D341Med (cell line): ENCODE measurements at regions not wholly inside any gene's neighbourhood (a gene's known extent, or its start where the extent isn't known, plus 50 kb on each side); places are given as distances from the start of the nearest gene placed in this dataset.
"Not testable (repeated sequence)": the region's sequence is repeated elsewhere in the genome, so short reads cannot be mapped to it uniquely, and the experiment has no call there.

Experiments
- DNase-seq: peaks from one replicate; pipeline ENCODE4 v3.0.0; 2012; ENCODE audit warnings: low spot score

DNA sequence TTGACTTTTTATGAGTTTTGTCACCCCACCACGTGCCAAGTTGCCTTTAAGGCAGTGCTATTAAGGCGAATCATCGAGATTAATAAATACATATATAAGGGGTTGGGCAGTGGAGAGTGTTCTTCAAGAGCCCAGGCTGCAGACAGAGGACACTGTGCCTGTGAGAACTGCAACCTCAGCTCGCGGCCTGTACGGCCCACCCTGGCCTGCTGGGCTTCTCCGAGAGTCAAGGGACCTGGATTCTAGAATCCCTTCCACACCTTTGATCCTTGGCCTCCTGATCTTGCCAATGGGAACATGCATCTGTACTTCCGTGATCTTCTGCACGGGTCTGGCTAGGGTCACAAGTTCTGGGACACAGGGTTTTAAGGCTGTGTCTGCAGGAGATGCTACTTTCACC, 54.5 kb downstream of the IRX5 start:
- no peak for DNase-seq

DNA sequence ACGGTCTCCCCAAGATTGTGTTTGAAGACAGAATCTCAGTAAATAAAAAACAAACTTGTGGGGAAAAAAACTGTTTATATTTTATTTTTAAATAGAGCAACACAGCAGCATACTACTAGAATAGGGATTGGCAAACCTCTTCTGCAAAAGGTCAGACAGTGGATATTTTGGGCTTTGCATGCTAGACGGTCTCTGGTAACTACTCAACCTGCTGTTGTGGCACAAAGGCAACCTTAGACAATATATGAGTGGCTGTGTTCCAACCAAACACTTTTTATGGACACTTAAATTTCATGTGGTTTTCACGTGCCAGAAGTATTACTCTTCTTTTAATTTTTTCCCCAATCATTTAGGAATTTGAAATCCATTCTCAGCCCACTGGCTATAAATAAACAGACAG, 55.0 kb downstream of the IRX5 start:
- DNase-seq, result no peak

DNA sequence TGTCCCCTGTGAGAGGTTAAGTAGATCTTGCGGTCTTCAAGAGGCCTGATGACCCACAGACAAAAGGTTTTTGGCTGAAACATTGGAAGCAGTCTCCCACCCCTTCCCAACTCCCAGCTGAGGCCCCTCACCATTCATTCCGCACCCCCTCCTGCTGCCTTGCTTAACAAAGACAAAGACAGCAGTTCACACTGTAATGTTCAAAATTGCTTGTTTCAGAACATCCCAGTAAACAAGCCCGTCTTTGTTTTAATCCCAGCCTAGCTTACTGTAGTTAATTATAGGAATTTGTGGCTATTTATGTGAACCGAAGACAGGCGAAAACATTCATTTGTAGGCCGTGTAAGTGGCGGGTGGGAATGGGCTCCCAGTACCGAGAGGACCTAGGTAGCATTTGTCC, 55.7 kb downstream of the IRX5 start:
- DNase-seq, result no peak

DNA sequence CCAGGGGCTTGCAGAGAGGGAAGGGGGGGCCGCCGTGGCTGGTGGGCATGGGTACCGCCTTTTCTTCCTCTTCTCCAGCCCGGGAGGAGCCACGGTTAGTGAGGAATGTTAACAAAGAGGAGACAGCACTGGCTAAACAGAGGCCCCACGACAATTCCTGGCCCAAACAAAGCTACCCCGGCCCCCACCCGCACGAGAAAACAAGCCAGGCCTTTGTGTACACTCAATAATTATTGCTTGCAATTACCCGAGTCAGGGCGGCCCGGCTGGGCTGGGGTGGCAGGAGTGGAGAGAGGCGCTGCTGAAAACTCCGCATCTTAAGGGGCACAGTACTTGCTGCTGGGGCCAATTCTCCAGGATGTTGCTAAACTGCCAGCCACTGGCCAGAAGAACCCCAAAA, 56.4 kb downstream of the IRX5 start:
- DNase-seq, result no peak

DNA sequence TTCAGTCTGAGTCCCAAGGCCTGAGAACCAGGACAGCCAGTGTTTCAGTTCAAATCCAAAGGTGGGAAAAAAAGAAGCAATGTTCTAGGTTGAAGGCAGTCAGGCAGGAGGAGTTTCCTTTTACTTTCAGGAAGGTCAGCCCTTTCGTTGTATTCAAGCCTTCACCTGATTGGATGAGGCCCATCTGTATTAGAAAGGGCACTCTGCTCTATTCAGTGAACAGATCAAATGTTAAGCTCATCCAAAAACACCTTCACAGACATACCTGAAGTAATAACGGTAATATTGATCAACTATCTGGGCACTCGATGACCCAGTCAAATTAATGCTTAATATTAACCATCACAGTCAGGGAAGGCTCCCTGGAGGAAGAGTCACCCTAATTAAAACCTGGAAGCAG, 60.9 kb downstream of the IRX5 start:
- no peak for DNase-seq

DNA sequence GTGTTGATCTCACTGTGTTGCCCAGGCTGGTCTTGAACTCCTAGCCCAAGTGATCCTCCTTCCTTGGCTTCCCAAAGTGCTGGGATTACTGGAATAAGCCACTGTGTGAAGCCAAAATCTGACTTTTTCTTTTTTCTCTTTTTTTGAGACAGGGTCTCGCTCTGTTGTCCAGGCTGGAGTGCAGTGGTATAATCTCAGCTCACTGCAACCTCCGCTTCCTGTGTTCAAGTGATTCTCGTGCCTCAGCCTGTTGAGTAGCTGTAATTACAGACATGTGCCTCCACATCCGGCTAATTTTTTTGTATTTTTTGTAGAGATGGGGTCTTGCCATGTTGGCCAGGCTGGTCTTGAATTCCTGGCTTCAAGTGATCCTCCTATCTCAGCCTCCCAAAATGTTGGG, 61.3 kb downstream of the IRX5 start:
- not testable (repeated sequence) for DNase-seq

DNA sequence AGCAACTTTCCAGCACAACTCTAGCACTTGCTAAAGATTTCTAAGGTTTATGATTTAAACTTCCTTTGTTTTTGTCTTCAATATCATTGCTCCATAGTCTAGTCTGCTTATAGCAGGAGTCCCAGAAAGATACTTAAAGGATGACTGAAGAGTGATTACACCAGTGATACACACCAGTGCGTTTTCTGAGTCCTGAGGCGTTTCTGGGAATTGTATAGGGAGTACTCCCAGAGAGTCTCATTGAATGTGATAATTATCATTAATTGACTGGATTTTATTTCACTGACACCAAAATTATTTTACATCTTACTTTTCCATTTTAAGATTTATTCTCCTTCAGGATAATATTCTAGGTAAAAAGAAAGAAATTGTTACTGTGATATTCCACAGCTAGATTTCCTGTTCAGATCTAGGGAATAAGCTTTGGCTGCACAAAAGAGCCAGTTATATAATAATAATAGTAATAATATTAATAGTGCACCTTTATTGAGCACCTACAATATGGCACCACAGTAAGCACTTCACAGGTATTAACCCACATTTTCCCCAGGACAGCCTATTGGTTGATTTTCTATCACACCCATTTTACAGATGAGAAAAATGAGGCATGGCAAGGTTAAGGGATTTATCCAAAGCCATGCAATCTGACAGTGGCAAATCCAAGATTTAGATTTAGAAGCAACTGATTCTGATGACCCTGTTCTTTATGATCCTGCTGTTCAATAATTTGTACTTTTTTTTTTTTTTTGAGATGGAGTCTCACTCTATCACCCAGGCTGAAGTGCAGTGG, 62.6 kb downstream of the IRX5 start:
- DNase-seq, result no peak

DNA sequence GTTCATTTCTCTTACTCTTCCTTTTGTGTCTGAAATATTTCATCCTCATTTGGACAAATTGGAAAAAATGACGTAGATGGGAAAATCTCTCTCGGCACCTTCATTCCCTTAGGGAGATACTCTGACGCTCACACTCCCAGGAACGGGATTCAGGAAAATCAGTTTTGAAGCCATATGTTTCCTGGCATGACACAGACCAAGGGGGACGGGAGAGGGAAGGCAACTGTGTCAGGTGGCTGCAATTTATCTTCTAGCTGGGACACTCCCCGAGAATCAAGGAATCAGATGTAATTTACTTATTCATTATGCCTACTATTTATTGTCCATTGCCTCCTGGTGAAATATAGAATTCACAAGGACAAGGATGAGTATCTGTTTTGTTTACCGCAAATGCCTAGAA, 65.5 kb downstream of the IRX5 start:
- no peak for DNase-seq

DNA sequence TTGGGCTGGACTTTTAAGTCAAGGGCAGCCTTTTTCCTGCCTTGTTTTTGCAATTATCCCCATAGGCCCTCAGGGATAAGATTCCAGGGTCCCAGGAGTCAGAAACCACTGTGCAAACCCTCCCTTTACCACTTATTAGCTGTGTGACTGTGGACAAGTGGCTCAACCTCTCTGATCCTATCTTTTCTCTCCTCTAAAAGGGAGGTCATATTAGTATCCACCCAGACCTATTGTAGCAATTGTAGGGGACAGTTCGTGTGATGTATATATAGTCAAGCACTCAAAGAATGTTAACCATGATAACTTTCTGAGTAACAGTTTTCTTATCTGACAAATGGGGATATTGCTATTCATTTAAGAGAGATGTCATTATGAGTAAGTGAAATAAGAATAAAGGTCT, 68.2 kb downstream of the IRX5 start:
- no peak for DNase-seq

DNA sequence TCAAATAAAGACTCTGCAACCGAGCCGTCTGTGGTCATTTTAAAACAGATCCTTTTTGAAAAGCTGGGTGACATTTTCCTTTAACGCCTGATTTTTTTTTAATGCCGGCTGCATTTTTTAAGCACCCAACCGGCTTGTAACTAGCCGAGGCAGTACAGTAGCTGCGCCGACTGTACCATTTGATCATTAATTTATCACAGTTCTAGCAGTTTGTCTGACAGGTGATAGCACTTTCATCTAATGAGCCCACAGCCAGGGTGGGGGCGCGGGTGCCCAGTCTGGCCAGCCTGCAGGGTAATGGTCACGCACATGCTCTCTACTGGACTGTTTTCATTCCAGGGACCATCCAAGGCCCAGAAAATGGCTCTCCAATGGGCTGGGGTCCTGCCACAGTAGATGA, 68.8 kb downstream of the IRX5 start:
- no peak for DNase-seq

DNA sequence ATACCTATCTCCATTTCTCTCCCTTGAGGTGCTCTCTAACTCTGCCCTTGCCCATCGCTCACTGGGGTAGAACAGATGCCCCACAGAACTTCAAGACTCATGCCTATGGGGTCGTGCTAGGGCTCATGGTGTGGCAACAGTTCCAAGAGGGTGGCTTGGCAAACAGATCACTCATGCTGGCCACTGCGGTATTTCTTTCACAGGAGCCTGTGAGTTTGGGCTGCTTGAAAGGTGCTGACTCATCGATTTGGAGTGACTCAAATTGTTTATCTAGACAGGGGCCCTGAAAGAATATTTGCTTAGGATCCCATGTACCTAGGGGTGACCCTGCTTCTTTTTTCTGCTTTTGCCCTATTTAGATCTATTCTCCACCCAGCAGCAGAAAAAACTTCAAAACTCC, 69.9 kb downstream of the IRX5 start:
- DNase-seq, result no peak

DNA sequence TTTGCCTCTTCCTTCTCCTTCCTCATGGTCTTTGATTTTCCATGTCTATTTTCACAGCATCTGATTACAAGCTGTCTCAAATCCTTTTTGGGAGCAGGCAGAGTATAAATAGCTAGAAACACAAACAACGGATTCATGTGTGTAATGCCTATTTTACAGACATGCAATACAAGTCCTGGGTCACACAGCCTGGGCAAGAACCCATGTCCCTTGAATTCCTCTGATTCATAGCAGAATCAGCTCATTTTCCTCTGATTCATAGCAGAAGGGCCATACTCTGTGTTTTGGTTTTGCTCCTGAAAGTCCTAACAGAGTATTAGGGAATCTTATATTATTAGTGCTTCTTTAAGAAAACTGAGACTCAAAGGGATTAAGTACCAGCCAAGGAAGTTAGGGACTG, 71.3 kb downstream of the IRX5 start:
- no peak for DNase-seq

DNA sequence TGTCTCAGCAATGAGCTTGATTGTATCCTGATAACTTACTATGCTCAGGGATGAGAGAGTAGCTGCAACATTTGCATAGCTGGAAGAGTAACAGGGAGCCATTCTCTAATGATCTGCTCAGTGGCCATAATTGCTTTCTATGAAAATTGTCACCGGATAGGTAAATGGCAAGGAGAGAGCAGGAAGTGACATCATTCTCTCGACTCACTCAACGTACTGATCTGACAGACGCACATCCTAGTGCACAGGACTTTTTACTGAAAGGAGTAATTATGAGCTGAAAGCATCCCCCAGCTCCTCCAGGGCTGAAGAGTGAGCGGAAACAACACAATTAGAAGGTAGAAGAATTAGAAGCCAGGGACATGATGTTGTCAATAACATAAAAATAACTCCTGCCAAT, 71.8 kb downstream of the IRX5 start:
- no peak for DNase-seq

DNA sequence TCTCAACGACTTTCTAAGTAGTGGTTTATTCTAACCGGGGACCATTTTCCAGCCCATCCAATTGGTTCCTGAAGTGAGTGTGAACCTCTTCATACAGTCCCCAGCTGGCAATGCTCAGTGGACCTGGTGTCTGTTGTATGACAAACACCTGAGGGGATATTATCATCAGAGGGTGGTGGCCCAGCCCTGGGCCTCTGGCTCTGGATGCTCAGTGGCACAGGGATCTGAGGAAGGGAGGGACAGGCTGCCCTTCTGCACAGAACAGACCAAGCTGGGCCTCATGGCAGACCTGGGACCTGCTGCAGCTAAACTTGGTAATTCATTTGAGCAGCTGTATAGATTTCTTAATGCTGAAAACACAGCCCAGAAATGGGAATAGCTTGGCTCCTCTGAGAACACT, 72.6 kb downstream of the IRX5 start:
- no peak for DNase-seq

DNA sequence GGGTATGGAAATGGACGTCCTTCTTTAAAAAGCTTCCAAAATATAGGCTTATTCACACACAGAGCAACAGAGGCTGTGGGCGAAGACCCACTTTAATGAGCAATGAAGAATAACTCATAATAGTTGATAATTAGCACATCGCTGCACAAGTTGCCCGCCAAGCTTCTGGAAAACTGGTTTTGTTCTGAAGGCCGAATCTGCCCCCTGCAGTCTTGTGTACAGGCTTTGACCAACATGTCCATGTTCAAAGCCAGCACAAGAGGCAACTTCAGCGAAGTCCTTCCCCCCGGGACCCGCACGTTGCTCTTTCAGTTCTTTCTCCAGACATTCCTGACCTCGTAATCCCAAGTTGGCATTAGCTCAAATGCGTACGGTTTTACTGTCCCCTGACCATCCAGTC, 73.3 kb downstream of the IRX5 start:
- no peak for DNase-seq

DNA sequence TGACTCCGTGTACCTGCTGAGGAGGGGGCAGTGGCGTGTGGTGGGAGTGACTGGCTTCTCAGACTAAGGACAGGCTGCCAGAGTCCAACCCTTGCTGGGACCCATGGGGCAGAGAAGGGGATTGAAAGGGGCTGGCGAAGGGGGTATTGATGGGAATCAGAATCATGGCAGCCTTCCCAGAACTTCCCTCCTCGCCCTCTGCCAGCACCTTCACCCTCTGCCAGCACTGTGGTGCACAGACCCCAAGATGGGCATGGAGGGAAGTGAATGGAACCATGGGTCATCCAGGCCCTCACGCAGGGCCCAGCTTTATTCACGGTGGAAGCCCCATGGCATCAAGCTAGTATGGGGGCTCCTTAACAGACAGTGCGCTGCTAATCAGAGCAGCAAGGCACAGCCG, 76.8 kb downstream of the IRX5 start:
- DNase-seq, result no peak

DNA sequence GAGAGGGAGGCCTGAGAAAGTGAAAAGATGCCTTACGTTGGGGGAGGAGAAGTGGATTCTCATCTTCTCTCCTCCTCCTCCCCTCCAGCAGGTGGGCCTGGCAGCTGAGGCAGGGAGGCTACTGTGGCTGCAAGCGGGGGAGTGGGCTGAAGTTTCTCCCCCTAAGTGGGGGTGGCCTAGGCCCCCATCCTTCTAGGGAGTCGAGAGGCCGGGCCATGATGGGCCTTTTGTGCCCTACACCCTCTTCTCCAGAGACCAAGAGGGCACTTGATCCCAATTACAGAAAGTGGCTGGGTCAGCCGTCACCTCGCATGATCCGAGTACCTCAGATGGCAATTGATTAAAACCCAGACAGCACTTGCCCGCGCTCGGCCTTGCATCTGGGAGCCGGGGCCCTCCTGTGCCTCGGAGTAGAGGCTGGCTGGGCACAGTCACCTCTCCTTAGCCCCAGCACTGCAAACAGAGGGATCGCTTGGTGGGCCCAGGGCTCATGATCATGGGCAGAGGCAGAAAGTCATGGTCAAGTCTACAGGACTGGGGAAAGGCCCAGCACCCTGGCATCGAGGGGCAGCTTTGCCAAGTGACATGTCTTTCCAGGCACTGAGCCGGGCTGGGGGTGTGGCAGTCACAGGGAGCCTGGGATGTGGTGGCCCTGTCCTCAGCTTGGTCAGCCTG, 78.3 kb downstream of the IRX5 start:
- DNase-seq, result no peak

DNA sequence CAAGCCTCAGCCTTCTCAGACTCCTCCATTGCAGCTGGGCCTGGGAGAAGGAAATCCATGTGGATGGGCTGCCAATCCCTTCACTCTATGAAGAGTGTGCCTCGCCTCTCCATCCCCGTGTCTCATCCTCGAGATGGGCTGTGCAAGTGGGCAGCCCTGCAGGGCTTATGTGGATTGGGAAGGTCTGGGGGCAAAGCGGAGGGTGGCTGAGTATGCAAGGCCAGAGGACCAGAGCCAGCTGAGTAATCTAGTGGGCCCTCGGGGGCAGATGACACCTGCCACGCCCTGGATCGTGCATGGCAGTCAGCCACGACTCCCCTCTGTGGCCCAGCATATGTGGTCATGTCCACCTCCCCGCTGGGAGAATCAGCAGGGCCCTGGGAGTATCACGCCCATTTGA, 78.9 kb downstream of the IRX5 start:
- DNase-seq, result no peak

DNA sequence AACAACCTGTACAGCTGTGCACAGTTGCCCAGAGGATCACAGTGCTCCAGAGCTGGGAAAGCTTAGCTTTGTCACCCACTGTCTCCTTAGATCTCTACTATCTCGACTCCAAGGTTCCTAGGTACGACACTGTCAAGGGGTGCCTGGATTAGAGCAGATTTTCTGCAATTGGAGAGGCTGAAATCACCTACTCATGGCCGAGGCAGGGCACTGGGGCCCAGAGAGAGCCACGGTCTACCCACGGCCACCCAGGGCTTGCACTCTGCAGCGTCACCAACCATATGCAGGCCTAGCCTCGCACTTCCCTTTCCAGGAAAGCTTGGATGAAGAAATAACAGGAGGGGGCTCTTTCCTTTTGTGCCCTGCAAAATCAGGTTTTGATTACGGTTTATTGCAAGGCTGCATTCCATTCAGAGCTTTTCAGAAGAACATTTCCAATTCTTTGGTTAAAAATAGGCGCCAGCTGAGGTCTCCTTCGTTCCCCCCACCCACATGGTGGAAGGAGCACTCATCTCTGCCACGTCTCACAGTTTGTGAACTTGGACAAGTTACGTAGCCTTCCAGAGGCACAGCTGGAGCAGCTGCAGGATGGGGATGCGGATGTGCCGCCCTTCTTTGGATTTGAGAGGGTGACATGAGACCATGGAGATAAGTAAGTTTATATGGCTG, 80.0 kb downstream of the IRX5 start:
- no peak for DNase-seq

DNA sequence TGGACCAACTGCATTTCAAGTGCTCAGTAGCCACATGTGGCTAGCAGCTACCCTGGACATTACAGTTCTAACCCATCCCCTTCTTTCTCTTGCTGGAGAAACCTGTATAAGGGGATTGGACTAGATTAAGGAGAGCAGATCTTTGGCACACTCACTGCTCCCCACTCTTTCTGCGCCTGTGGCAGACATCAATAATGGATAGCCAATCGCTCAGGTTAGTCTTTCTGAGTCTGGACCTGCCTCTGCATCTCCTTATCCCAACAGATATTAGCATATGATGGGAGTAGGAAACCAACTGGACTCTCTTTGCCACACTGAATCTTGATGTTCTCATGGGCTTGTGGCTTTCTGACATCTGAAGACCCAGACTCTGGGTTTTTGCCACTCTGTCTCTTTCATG, 81.7 kb downstream of the IRX5 start:
- no peak for DNase-seq

DNA sequence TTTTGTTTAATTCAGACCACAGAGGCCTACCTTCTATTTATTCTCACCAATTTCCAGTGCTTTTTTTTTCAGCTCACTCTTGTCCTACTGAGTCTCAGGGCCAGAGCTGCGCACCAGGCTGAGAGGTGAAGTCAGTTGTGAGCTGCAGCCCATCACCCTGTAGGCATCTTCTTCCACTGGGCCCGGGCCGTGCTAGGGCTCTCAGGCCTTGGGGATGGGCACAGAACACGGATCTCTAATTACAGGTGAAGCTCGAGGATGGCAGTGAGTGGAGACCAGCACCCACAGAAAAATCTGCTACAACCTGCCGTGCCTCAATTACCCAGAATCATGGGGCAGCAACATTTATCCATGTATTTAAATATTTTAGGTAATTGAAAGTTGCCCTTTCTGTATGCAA, 82.1 kb downstream of the IRX5 start:
- no peak for DNase-seq

DNA sequence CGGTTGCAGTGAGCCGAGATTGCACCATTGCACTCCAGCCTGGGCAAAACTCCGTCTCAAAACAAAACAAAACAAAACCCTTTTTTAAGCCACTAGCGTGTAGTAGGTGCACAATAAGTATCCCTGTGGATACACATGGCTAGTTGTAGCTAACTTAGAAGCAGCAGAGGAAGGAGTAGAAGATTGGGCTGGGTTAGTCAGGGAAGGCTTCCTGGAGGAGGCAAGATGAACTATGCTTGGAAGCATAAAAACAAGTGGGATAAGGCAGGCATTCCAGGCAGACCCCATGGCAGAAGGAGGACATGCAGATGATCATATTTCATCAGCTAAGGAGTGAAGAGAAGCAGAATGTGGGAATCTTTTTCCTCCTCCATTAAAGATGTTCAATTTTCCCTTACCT, 83.4 kb downstream of the IRX5 start:
- no peak for DNase-seq

DNA sequence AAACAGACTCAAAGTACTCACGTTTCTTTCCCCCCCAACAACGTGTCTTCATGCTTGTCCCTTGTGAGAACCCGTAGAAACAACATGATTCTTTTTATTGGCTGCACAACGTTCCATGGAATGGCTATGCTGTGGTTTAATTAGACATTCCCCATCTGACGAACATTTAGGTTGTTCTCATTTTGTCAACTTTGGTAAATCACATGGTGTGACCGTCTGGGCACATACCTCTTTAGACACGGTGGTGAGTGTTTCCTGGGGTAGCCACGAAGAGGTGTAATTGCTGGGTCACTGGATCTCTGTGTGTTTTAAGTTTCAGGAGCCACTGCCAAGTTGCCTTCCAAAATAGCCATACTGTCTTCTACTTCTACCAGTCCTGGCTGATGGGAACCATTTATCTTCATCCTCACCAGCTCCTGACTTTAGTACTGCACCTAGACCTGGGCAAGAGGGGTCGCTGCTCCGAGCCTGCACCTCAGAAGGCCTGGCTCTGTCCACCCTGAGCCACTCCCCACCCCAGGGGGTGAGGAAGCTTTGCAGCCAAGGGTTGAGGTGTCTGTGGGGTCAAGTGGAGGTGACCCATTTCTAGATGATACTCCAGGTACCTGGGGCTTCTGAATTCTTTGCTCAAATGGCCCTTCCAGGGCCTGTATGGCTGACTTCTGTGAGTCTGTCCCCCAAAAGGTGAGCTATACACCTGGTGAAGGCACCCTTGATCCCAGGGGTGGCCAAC, 84.7 kb downstream of the IRX5 start:
- DNase-seq, result no peak
